ENCODE measurements at regions not wholly inside any gene's neighbourhood (a gene's known extent, or its start where the extent isn't known, plus 50 kb on each side); places are given as distances from the start of the nearest gene placed in this dataset.

DNA sequence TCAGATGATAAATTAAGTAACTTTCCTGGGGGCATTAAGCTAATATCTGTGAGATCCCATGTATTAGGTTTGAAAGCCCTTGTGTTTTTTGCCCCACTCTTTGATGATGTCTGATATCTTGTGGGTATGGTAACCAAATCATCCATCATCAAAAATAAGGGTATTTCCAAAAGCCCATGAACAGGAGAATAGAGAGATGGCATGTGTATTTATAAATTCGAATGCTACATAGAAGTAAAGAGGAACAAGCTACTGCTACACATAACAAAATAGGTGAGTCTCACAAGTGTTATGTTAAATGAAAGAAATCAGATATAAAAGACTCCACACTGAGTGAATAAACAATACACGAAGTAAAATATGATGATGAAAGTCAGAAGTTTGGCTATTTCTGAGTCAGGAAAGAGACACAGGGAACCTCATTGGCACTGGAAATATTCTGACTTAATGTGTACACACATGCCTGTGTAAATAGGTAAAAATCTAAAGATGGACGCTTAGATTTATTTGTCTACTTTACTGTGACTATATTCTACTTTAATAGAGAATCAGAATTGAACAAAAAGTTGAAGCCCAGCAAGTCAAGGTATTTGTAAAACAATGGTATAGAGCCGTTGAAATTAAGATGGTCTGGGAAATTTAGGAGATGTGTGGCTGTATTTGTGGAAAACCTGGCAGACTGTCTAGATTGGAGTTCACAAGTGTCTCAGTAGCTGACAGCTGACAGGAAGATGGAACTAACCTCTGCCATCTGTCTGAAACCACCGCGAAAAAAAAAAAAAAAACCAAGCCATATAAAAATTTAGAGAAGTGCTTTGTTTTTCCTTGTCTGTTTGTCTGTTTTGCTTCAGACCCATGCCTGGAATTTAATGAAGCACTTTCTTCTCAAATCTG is 111.0 kb upstream of the TGFBR2 start:
- Histone ChIP-seq H3K9me3 (no peaks in the 10 kb centered on the region), H3K27ac (peak overlapping the region; percentile 84 to 92), H3K4me3 (peak overlapping the region; percentile 27), H3K36me3 (no peaks in the 10 kb centered on the region), H3K27me3 (replicated peaks; ENCODE audit: insufficient read depth) (no peaks in the 10 kb centered on the region), H3K4me1 (ENCODE audit: control insufficient read depth in 1 of 2, low read depth in 2 of 2) (peaks cover 52 to 82% of the 10 kb centered on the region in 2 donors)
- DNase-seq (ENCODE audit: low spot score) (no peak), ATAC-seq (ENCODE audit: insufficient number of reproducible peaks, low FRiP score, low read depth) (no peak)
- TF ChIP-seq, protein P1, sequence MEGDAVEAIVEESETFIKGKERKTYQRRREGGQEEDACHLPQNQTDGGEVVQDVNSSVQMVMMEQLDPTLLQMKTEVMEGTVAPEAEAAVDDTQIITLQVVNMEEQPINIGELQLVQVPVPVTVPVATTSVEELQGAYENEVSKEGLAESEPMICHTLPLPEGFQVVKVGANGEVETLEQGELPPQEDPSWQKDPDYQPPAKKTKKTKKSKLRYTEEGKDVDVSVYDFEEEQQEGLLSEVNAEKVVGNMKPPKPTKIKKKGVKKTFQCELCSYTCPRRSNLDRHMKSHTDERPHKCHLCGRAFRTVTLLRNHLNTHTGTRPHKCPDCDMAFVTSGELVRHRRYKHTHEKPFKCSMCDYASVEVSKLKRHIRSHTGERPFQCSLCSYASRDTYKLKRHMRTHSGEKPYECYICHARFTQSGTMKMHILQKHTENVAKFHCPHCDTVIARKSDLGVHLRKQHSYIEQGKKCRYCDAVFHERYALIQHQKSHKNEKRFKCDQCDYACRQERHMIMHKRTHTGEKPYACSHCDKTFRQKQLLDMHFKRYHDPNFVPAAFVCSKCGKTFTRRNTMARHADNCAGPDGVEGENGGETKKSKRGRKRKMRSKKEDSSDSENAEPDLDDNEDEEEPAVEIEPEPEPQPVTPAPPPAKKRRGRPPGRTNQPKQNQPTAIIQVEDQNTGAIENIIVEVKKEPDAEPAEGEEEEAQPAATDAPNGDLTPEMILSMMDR (IDR thresholded peaks at IDR 0.05) = no peak

DNA sequence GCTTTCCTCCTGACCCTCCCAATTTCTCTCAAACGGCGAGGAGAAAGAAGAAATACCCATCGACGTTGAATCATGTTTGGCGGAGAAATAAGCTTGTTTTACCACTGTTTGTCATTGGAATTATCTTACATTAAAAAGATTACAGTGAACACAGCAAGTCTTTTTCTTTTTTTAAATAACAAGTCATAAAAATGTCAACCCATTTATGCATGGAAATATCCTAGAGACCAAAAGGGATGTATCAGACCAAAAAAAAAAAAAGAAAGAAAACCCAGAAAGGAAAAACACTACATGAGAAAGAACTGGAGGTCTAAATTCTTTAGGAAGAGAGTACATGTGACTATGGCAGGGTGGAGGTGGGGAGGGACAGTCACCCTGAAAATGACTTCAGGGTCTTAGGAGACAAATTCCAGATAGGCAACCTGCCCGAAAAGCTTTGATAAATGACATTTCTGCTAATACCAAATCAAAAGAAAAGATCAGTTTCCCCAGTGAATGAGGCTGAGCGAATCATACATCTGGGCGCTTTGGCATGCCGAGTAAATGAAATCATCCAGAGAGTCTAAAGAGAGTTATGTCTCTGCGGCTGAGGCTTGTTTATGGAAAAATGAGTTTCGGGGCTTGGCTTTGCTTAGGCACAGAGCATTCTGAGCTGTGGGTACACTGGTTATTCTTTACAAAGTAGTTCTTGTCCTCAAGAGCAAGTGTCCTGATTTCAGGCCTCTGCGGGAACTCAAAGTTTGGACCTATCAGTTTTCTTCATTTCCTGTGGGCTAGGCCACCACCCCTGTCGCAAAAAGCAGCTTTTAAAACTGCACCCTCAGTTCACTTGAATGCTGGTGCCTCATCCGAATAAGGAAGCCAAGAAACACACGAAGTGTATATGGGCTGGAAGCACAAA is 110.1 kb upstream of the TGFBR2 start:
- Histone ChIP-seq H3K4me3 (peak overlapping the region; percentile 27), H3K36me3 (no peaks in the 10 kb centered on the region), H3K4me1 (ENCODE audit: control insufficient read depth in 1 of 2, low read depth in 2 of 2) (peaks cover 52 to 80% of the 10 kb centered on the region in 2 donors), H3K27me3 (replicated peaks; ENCODE audit: insufficient read depth) (no peaks in the 10 kb centered on the region), H3K27ac (peak overlapping the region; percentile 84 to 92), H3K9me3 (no peaks in the 10 kb centered on the region)
- DNase-seq (ENCODE audit: low spot score) = no peak
- TF ChIP-seq, protein P1 (IDR thresholded peaks at IDR 0.05) = no peak
- ATAC-seq (ENCODE audit: insufficient number of reproducible peaks, low FRiP score, low read depth) = peak; percentile 54

DNA sequence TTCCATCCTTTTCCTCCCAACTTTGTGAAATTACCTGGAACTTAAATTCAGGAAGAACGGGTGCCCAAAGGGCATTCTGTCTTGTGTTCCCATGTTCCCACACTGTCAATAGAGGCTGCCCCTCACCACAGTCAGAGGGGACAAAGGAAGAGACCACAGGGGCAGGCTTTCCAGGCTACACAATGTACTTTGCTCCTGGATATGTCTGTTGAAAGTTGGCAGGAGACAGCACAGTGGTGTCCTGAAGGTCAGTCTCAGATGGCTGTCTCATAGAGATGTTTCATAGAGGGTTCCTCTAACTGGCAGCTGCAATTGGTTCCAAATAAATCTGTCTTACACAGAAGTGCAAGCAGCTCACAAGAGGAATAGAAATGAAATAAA is 107.8 kb upstream of the TGFBR2 start:
- H3K27ac ChIP-seq = peak overlapping the region; percentile 84 to 92
- peaks cover 41 to 58% of the 10 kb centered on the region in 2 donors for H3K4me1 ChIP-seq (ENCODE audit: control insufficient read depth in 1 of 2, low read depth in 2 of 2)
- H3K36me3 ChIP-seq = no peaks in the 10 kb centered on the region

DNA sequence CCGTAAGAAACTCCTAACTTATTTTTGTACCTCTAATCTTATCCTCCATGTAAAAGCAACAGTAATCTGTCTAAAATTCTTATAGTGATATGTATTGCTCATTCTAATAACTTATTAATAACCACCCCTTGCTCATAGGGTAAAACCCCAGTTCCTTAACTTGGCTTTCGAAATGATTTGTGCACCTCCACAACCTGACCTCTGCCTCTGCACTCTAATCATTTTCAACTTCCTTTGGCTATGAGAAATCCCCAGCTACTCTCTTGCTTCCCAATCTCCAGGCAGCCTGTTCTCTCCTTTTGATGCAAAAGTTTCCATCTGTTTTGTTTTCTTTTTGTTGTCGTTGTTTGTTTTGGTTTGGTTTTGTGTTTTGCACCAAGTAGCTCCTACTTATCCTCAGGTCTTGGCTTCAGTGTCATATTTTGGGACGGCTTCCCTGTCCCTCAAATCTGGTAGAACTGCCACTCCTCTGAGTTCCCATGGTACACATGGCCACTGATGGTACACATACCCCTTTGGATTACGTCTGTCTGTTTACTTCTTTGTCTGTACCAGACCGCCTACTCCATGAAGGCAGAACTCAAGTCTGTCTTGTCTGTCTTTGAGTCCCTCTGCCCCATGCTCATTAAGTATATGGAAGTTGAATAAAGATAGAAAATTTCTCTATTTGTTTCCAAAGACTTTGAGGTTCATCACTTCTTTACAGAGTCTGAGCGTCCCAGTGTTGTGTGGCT is 105.6 kb upstream of the TGFBR2 start:
- Histone ChIP-seq H3K27me3 (replicated peaks; ENCODE audit: insufficient read depth) (no peaks in the 10 kb centered on the region), H3K4me1 (ENCODE audit: control insufficient read depth in 1 of 2, low read depth in 2 of 2) (peaks cover 19 to 35% of the 10 kb centered on the region in 2 donors), H3K27ac (no peak overlapping the region), H3K36me3 (no peaks in the 10 kb centered on the region), H3K4me3 (no peak overlapping the region), H3K9me3 (no peaks in the 10 kb centered on the region)
- no peak for ATAC-seq (ENCODE audit: insufficient number of reproducible peaks, low FRiP score, low read depth)
- TF ChIP-seq, protein P1 (IDR thresholded peaks at IDR 0.05) = no peak
- no peak for DNase-seq (ENCODE audit: low spot score)

More for the DNA sequence above, 107.8 kb upstream of the TGFBR2 start:
- Histone ChIP-seq H3K4me3 (no peak overlapping the region), H3K27me3 (replicated peaks; ENCODE audit: insufficient read depth) (no peaks in the 10 kb centered on the region), H3K9me3 (no peaks in the 10 kb centered on the region)
- TF ChIP-seq, protein P1 (IDR thresholded peaks at IDR 0.05) = no peak
- DNase-seq (ENCODE audit: low spot score) = no peak
- no peak for ATAC-seq (ENCODE audit: insufficient number of reproducible peaks, low FRiP score, low read depth)

Data from thoracic aorta (tissue), 2 donors.